GM21737 (cell line): ENCODE measurements at regions not wholly inside any gene's neighbourhood (a gene's known extent, or its start where the extent isn't known, plus 50 kb on each side); places are given as distances from the start of the nearest gene placed in this dataset.
"Not testable (repeated sequence)": the region's sequence is repeated elsewhere in the genome, so short reads cannot be mapped to it uniquely, and the experiment has no call there.

ENCODE experiments used
- ATAC-seq: cut with Tn5 transposase; IDR thresholded peaks from one replicate; pipeline ENCODE4 v1.9.1; 2021; ENCODE audit warnings: mild to moderate bottlenecking, moderate library complexity; ENCODE audit not compliant: unreplicated experiment

GRCh38 chr22:22697377-22698117, 53.1 kb downstream of the GGTLC2 start:
- ATAC-seq: no peak

- no peak for ATAC-seq
Measured at GRCh38 chr22:22698263-22698750, 53.9 kb downstream of the GGTLC2 start.

DNA sequence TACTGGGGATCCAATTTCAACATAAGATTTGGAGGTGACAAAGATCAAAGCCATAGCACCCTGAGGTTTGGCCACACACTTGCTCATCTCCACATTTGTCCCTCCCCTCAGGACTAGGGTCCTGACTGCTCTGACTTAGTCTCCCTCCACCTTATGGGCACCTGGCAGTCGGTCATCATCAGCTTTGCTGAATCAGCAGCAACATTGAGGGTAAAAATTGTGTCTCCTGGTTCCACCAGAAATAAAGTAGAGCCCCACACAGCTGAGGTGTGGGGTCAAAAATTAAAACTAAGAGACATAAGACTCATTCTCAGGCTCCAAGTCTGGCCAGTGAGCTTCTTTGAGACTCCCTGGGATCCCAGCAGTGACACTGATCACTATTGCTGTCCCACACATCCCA, 56.2 kb downstream of the GGTLC2 start:
- no peak for ATAC-seq

- not testable (repeated sequence) for ATAC-seq
Measured at GRCh38 chr22:22701557-22701956, 57.1 kb downstream of the GGTLC2 start.

GRCh38 chr22:22702237-22703202, 58.1 kb downstream of the GGTLC2 start:
- no peak for ATAC-seq

DNA sequence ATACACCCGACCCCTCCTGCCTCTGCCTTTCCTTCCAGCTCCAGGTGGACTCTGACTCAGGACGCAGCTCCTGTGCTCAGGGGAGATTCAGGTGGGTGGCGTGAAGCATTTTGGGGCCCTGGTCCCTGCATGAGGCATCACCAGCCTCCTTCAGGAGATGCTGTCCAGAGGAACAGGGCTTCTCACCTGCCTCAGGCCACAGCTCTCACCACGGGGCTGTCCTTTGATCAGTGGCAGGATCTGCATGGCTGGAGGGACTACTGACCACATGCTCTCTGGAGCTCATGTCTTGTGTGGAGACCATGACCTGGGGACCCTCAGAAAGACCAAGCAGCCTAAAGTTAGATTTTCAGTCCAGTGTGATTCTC, 58.8 kb downstream of the GGTLC2 start:
- ATAC-seq: no peak

- ATAC-seq: no peak
Measured at GRCh38 chr22:22703715-22704114, 59.3 kb downstream of the GGTLC2 start.

DNA sequence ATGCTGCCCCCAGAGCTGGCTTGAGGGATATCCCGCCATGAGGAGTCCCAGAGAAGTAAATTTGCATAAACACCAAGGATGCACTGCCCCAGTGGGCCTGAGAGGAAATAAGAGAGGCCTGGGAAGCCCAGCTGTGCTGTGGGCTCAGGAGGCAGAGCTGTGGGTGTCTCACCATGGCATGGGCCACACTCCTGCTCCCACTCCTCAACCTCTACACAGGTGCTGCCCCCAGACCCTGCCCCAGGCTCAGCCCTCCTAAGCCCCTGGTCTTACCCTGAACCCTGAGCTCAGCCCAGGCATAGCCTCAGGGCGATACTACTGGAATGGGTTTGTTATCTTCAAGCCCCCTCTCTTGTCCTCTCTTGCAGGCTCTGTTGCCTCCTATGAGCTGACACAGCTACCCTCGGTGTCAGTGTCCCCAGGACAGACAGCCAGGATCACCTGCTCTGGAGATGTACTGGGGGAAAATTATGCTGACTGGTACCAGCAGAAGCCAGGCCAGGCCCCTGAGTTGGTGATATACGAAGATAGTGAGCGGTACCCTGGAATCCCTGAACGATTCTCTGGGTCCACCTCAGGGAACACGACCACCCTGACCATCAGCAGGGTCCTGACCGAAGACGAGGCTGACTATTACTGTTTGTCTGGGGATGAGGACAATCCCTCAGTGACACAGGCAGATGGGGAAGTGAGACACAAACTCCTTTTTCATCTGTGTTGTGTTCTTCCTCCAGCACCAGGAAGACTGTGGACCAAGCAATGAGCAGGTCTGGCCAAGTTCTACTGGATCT, 59.9 kb downstream of the GGTLC2 start:
- no peak for ATAC-seq

DNA sequence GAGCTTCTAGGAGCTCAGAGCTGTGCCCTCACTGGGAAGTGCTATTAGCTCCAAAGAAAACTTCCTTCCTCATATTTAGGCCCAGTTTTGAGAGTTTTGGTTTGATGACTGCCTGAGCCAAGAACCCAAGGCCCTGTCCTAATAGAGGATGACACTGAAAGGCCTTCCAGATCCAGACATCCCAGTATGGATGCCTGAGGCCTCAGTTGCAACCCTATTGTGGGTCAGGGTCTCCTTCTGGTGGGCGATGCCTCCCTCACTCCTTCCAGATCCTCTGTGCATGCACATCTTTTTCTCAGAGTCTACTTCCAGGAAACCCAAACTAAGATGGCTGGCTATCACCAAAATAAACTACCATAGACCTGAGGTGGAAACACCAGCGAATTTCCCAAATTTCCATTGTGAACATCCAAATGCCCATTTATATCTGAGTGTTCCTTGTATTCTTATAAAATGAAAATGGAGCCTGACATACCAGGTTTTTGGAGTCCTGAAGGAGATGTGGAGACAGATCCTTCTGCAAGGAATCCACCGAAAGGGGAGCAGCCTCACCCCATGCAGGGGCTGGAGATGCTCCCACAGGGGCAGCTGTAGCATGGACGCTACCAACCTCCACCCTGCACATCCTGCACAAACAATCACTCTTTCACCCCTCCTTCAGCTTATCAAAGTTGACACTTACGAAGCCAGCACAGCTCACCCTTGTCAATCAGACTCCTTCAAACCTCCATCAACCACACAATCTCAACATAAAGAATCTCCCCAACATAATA, 61.1 kb downstream of the GGTLC2 start:
- ATAC-seq: no peak

GRCh38 chr22:22706253-22706915, 62.0 kb downstream of the GGTLC2 start:
- no peak for ATAC-seq

GRCh38 chr22:22709719-22710445, 65.5 kb downstream of the GGTLC2 start:
- no peak for ATAC-seq

GRCh38 chr22:22710719-22711531, 66.5 kb downstream of the GGTLC2 start:
- no peak for ATAC-seq

DNA sequence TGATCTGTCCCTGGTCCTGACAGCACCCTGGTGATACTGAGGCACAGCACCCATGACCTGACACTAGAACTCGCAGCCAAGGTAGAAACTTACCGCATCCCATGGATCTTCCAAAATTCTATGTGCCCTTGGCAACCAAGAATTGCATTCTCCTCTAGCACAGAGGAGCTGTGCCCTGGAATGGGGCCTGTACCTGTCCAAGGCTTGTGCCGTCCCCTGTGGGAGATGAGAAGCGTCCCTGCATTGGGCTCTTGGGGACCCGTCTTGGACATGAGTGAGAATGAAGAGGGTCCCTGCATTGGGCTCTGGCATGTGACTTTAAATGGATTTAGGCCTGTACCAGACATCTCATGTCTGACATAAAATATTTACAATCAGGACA, 67.1 kb downstream of the GGTLC2 start:
- ATAC-seq: no peak

DNA sequence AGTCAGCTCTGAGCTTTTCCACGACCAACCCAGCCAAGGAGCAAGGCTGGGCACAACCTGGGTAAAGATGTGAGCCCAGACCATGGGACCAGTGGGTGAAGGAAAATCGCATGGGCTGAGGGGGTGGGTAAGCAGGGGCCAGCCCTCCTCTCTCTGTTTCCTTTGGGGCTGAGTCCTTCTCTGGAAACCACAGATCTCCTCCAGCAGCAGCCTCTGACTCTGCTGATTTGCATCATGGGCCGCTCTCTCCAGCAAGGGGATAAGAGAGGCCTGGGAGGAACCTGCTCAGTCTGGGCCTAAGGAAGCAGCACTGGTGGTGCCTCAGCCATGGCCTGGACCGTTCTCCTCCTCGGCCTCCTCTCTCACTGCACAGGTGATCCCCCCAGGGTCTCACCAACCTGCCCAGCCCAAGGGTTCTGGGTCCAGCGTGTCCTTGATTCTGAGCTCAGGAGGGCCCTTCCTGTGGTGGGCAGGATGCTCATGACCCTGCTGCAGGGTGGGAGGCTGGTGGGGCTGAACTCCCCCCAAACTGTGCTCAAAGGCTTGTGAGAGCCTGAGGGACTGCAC, 67.8 kb downstream of the GGTLC2 start:
- ATAC-seq: no peak

DNA sequence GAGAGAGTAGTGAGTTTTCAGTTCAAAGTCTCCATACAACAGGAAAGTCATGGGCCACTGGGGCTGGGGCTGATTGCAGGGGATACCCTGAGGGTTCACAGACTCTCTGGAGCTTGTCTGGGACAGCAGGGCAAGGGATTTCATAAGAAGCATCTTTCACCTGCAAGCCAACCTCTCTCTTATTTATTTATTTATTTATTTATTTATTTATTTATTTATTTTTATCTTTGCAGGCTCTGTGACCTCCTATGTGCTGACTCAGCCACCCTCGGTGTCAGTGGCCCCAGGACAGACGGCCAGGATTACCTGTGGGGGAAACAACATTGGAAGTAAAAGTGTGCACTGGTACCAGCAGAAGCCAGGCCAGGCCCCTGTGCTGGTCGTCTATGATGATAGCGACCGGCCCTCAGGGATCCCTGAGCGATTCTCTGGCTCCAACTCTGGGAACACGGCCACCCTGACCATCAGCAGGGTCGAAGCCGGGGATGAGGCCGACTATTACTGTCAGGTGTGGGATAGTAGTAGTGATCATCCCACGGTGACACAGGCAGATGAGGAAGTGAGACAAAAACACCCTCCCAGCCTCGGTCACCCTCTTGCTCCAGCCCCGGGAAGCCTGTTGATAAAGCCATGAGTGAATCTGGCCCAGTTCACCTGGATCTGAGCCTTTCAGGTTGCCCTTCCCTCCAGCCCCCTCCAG, 68.4 kb downstream of the GGTLC2 start:
- no peak for ATAC-seq

DNA sequence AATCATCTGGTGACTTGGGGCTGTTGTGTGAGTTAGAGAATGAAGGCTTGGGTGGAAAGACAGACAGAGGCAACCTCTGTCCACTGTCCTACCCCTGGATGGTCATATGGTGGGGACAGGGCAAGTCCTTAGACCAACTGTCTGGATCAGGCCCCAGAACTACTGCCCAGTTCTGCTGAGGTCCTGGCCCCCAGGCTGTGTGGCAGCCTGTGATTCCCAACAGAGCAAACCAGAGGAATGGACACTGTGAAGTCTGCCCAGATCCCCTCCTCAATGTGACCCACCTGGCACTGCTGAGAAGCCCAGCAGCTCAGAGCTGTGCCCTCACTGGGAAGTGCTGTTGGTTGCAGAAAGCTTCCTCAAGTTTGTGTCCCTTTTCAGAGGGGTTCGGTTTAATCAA, 69.0 kb downstream of the GGTLC2 start:
- ATAC-seq: no peak

GRCh38 chr22:22714600-22715335, 70.4 kb downstream of the GGTLC2 start:
- no peak for ATAC-seq
